Stomach (tissue), 4 donors: ENCODE measurements at regions not wholly inside any gene's neighbourhood (a gene's known extent, or its start where the extent isn't known, plus 50 kb on each side); places are given as distances from the start of the nearest gene placed in this dataset.
"Not testable (repeated sequence)": the region's sequence is repeated elsewhere in the genome, so short reads cannot be mapped to it uniquely, and the experiment has no call there.

Experiments
- POLR2A ChIP-seq, 4 donors: fragments of 450-650 bp; IDR thresholded peaks; one replicate each; pipeline ENCODE4 v1.6.1; 2016; ENCODE audit warnings: antibody characterized with exemption in 4 of 4, control low read depth in 2 of 4, mild to moderate bottlenecking in 1 of 4, moderate library complexity in 1 of 4
- POLR2AphosphoS5 ChIP-seq, 3 donors: sonication (generic); formaldehyde crosslinking; IDR thresholded peaks; one replicate each; pipeline ENCODE4 v1.6.1; 2016; ENCODE audit warnings: antibody characterized with exemption in 3 of 3
- TF ChIP-seq, protein P1 (sequence below), 7 experiments: fragments of 450-650 bp in 4 of 7; fragments of 200-600 bp in 3 of 7; sonication (generic) in 3 of 7; IDR thresholded peaks; one replicate each; pipeline ENCODE4 v1.5.1; 2016 to 2019; ENCODE audit warnings: antibody characterized with exemption in 7 of 7, control low read depth in 2 of 7, mild to moderate bottlenecking in 1 of 7

DNA sequence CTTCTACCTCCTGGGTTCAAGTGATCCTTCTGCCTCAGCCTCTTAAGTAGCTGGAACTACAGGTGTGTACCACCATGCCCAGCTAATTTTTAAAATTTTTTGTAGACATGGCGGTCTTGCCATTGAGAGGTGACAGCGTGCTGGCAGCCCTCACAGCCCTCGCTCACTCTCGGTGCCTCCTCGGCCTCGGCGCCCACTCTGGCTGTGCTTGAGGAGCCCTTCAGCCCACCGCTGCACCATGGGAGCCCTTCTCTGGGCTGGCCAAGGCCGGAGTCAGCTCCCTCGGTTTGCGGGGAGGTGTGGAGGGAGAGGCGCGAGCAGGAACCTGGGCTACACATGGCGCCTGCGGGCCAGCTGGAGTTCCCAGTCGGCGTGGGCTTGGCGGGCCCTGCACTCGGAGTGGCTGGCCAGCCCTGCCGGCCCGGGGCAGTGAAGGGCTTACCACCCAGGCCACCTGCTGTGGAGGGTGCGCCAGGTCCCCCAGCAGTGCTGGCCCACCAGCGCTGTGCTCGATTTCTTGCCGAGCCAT lies 111.1 kb downstream of the RAP2A start:
- not testable (repeated sequence) for TF ChIP-seq POLR2A, POLR2AphosphoS5 (IDR thresholded peaks at IDR 0.05)
- TF ChIP-seq, protein P1, sequence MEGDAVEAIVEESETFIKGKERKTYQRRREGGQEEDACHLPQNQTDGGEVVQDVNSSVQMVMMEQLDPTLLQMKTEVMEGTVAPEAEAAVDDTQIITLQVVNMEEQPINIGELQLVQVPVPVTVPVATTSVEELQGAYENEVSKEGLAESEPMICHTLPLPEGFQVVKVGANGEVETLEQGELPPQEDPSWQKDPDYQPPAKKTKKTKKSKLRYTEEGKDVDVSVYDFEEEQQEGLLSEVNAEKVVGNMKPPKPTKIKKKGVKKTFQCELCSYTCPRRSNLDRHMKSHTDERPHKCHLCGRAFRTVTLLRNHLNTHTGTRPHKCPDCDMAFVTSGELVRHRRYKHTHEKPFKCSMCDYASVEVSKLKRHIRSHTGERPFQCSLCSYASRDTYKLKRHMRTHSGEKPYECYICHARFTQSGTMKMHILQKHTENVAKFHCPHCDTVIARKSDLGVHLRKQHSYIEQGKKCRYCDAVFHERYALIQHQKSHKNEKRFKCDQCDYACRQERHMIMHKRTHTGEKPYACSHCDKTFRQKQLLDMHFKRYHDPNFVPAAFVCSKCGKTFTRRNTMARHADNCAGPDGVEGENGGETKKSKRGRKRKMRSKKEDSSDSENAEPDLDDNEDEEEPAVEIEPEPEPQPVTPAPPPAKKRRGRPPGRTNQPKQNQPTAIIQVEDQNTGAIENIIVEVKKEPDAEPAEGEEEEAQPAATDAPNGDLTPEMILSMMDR (IDR thresholded peaks at IDR 0.05): not testable (repeated sequence)
